ENCODE measurements at regions not wholly inside any gene's neighbourhood (a gene's known extent, or its start where the extent isn't known, plus 50 kb on each side); places are given as distances from the start of the nearest gene placed in this dataset.

- TF ChIP-seq CTCF (conservative IDR thresholded peaks at IDR 0.05; ENCODE audit: low read depth, low read length) (no peak), EZH2phosphoT487 (IDR thresholded peaks at IDR 0.05; ENCODE audit: borderline replicate concordance, low read length) (no peak), EZH2 (IDR thresholded peaks at IDR 0.05; ENCODE audit: low read length, unreplicated experiment) (no peak)
These were observed 173.6 kb upstream of the DYNLRB2 start for GRCh38 chr16:80367037-80367658.

All from PC-3 (cell line).